DMS153 treated with DMSO at 0.1 percent for 48 hours (cell line): ENCODE measurements at regions not wholly inside any gene's neighbourhood (a gene's known extent, or its start where the extent isn't known, plus 50 kb on each side); places are given as distances from the start of the nearest gene placed in this dataset.

Experiments
- DNase-seq: peaks from one replicate; lab custom pipeline; 2025; ENCODE audit not compliant: unreplicated experiment; lab: John Stamatoyannopoulos, UW

- no peak for DNase-seq
These were observed 216.1 kb downstream of the TTC32 start for GRCh38 chr2:19685731-19686130.

DNA sequence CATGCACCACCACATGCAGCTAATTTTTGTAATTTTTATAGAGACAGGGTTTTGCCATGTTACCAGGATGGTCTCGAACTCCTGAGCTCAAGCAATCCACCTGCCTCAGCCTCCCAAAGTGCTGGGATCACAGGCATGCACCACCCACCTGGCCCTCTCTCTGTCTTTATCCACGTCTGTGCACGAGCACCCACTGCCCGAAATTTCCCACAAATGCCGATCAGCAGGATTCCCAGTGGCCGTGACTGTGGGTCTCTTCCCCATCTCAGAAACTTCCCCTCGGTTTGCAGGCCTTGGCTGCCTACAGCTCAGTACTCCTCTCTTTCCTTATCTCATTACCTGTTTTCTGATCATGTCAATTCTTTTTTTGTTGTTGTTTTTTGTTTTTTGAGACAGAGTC, 217.3 kb downstream of the TTC32 start:
- DNase-seq = no peak

GRCh38 chr2:19683556-19683955, 218.2 kb downstream of the TTC32 start:
- DNase-seq = no peak

DNA sequence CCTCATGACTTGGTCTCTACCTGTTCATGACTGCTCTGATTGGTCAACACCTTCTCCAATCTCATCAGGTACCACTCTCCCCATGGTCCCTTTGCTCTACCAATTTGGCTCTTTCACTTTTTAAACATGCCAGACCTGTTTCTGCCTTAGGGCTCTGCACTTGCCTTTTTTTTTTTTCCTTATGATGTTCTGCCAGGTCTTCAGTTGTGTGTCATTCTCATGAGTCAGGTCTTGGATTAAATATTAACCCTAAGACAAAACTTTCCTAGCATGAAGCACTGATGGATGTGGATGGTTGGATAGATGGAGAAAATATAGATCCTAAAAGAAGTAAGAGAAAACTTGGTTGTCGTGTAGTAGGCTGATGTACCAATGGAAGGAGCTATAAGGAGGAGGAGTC, 219.3 kb downstream of the TTC32 start:
- DNase-seq = no peak

- DNase-seq = no peak
These were observed 223.8 kb downstream of the TTC32 start for GRCh38 chr2:19677825-19678518.

- no peak for DNase-seq
These were observed 224.5 kb downstream of the TTC32 start for GRCh38 chr2:19677215-19677777.

- no peak for DNase-seq
These were observed 225.0 kb downstream of the TTC32 start for GRCh38 chr2:19676770-19677169.

GRCh38 chr2:19675856-19676460, 225.8 kb downstream of the TTC32 start:
- DNase-seq = no peak

- no peak for DNase-seq
These were observed 226.7 kb downstream of the TTC32 start for GRCh38 chr2:19675003-19675629.

DNA sequence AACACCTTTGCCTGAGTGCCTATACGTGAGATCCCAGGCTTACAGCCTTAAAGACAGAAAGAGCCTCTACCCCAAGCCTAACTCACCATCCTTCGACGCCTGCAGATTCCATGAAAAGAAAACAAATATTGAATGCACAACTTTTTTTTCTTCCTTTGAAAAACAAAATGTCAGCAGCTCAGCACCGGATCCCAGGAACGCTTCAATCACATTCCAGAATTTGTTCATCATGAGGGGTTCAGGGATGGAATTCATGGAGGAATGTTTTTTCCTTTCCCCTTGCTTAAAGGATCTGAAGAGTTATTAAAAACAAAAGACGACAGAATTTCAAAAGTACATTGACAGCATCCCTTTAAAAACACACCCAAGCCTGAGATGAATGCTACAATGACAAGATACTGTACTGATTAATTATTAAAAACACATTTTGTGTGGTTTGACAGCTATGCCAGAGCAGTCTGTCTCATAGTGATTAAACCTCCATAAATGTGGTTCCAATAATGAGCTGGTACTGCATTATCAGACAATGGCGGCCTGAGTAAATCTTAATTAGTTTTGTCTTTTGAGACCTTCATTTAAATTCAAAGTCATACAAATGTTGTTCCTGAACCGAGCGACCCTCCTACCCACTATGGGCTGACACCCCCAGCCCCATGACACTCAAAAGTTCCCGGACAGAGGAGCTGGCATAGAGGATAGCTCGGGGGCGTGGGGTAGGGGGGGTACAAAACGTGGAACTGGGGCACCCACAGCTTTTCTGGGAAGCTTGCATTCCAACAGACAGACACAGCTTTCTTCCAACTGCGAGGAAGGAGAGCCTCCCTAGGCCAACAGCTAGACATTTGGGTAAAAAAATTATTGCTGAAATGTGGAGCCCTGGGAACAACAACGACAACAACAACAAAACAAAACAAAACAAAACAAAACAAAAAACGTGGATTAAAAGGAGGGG, 227.5 kb downstream of the TTC32 start:
- DNase-seq = no peak

- no peak for DNase-seq
These were observed 228.5 kb downstream of the TTC32 start for GRCh38 chr2:19673213-19673791.

GRCh38 chr2:19671916-19672315, 229.9 kb downstream of the TTC32 start:
- no peak for DNase-seq

DNA sequence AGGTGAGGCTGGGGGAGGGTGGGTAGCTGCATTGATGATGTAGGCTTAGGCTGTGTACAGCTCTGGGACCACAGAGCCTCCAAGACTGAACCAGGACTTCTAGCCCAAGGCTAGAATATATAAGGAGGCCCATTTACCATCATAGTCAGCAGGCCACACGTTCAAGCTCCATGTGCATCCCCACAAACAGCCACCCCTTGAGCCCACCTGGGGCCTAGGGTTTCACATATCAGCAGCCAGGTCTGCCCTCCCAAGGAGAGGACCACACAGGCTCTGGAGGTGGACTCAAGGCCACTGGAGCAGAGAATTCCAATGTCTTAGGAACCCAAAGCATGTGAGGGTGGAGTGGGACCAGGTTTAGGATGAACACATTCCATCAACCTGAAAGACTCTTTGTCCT, 230.5 kb downstream of the TTC32 start:
- no peak for DNase-seq

DNA sequence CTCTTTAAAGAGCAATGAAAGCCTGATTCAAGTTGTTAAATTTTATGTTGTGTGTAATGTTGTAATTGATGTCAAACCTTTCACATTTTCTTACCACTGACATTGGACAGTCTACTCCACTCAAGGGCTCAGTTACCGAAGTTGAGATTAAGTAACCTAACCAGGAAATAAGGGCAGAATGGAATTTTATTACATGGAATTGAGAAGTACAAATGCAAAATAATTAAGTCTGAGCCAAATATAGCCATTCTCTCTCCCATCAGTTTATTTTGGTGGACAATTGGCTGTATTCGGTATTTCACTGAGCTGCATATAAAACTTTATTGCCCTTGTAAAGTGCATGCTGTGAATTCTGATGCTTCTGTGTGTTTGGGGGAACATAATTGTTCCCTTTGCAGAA, 231.5 kb downstream of the TTC32 start:
- DNase-seq = no peak

DNA sequence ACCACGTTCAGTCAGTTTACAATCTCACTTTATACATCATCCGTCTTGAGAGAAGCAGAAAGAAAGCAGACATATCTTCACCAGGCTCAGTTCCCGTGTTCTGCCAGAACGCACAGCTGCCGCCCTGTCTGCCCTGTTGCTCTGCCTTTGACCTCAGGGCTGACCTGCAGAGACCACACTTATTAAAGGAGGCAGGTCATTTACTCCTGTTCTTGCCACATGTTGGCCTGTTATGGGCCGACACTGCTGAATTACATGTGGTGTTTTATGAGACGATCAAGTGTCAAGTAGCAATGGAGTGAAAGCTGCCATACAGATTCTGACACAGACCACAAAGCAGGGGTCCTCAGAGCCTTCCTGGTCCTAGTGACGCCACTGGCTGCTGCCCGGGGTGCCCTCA, 232.2 kb downstream of the TTC32 start:
- no peak for DNase-seq

DNA sequence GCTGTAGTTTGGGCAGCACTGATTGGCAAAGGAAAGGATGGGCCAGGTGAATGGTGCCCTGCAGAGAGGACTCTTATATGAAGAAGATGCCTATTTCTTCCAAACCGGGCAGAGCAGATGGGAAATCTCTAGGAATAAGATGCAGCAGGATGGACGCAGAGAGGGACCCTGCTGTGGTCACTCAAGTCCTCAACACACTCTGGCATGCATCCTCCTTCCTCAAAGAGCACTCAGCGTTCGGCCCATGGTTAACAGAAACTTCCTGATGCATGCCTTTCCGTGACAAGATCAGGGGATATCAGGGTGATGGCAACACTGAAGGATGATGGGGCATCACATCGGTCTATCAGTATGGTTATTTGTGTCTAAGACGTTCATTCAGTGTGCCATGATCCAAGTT, 232.7 kb downstream of the TTC32 start:
- DNase-seq = no peak

DNA sequence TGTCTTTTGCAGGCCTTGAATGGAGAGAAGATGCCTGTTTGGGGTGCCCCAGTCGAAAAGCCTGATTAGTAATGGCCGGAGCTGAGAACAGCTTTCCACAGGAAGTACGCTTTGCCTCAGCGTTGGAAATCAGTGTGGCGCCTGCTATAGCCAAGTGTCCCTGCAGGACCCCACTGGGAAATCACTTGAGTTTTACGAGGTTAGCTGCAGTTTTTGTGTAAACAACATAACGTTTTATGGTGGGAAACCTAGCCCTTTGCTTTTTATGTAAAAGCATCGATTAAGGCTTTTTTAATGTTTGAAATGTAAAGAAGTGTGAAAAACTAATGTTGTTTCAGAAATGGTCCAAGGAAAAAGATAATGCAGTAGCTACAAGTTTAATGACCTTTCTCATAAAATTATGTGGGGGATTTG, 234.2 kb downstream of the TTC32 start:
- DNase-seq = peak; percentile 28

DNA sequence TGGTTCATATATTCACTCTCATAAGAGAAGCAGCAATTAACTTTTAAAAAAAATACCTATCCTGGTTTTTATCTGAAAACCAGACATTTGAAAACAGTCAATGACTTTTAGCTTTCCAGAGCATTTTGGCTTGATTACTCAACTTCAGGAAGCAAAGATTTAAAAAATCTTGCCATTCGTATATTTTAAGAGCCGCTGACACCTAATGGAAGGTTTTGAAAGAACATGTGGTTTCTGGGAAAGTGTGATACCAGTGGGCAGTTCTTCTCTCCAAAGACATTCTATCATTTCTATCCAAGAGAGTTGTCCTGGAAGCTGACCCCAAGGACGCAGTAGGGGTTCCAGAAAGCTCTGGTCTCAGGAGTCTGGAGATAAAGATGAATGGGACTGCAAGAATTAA, 234.7 kb downstream of the TTC32 start:
- DNase-seq = no peak

DNA sequence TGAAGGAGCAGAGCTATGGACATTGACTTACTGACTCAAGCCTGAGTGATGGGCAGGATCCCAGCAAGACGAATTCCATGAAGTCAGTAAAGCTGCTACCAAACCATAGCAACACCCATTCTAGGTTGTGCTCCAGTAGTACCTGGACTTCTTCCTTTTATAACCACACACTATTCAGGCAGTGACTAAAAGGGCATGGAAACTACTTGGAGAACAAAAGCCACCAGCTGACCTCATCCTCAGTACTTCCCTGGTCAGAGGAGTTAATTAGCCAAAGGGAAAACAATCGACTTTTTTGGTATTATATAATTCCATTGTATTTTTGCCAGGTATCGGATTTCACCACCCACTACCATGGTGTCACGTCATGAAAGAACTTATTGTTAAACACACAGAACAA, 237.1 kb downstream of the TTC32 start:
- DNase-seq = no peak

GRCh38 chr2:19659024-19659792, 242.6 kb downstream of the TTC32 start:
- no peak for DNase-seq
